Hematopoietic multipotent progenitor cell (in vitro differentiated cells): ENCODE measurements at regions not wholly inside any gene's neighbourhood (a gene's known extent, or its start where the extent isn't known, plus 50 kb on each side); places are given as distances from the start of the nearest gene placed in this dataset.

ENCODE experiments used
- DNase-seq, 3 donors: peaks; one replicate each; pipeline ENCODE4 v3.0.0-alpha.2; 2011 to 2015; ENCODE audit warnings: low read depth in 2 of 3, low spot score in 2 of 3

DNA sequence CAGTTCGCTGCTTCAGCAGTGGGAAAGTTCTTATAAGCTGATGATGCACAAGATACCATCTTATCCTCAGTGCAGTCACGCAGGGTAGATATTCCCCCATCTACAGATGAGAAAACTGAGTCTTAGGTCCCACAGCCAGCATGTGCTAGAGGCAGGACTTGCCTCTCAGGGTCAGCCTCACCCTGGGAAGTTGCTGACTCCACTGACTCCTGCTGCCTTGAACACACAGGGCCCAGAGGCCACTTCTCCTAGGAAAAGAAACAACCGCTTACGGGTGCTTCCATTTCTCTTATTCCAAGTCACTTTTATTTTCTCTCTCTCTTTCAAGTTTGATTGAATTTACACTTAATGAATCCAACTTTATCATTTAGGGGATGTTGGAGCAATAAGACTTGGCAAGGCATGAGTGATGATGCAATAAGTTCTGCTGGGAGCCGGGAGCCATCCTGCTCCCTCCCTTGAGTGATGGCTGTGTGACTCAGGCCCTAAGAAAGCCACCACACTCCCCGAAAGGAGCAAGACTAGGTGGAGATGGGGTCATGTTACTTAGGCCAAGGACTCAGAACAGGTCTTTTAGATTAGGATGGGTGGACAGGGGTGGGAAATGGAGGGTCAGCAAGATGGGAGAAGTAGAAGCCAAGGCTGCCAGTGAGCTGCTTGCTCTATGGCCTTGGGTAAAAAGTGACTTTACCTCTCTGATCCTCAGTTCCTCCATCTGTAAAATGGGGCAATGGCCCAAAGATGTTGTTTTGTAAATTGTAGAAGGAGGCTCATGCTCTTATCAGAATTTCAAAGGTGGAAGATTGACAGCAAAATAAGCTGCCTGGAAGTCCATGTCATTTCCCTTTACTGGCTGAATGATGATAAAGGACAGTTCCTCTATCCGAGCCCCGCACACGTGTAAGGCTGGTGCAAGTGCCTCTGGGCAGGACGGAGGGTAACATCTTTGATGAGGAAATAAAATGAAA lies 67.4 kb upstream of the ZNF618 start:
- peak in 2 of 3 donors; percentile 14 to 62 for DNase-seq

DNA sequence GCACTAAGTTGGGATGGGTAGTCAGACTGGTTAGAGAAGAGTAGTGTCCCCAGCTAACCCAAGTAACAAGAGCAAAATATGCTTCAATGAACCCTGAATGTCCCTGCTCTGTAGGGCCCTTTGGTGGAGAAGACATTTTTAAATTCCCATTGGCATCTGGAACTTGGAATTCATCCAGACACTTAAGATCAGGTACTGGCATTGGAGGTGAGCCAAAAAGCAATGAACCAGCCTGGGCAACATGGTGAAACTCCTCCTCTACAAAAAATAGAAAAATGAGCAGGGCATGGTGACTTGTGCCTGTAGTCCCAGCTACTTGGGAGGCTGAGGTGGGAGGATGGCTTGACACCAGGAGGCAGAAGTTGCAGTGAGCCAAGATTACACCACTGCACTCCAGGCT lies 58.9 kb upstream of the ZNF618 start:
- DNase-seq, result no peak

DNA sequence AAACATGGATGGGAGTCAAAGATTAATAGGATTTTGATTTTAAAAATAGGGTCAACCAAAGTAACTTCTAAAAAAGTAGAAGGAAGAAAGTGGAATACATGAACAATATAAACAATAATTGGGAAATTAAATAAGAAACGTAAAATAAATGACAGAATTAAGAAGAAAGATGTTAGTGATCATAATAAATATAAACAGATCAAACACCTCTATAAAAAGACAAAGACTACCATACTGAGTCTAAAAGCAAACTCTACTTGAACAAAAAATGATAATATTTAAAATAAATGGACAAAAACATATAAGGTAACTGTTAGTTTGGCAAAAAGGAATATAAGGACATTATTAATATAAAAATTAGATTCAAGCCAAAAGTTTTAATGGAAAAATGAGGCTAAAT lies 57.7 kb upstream of the ZNF618 start:
- no peak for DNase-seq

DNA sequence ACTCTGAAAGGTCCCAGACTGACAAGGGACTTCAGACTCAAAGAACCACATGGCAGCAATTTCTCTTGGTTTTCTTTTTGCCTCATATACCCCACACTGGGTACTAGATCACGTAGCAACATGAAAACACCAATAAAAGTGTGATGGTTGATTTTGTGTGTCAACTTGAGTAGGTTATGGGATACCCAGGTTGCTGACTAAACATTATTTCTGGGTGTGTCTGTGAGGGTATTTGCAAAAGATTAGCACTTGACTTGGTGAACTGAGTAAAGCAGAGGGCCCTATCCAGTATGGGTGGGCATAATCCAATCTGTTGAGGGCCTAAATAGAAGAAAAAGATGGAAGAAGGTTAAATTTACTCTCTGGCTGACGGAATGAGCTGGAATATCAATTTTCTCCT lies 53.8 kb upstream of the ZNF618 start:
- DNase-seq, result no peak

DNA sequence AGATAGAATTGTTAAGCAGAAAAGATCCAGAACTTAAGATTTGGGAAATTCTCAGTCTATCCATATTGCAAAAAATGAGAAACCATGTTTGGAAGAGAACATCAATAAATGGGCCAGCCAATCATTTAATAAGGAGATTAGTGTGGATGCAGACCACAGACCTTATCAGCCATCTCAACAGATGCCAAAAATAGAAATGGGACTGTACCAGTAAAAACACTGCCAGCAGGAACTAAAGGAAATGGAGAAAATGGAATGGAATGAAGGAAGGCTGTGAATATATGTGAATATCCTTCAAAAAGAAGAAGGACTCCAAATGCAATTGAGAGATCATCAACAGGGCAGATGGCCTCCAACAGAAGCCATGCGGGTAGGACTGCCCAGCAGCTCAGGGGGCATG lies 52.7 kb upstream of the ZNF618 start:
- DNase-seq, result no peak
